ENCODE measurements at regions not wholly inside any gene's neighbourhood (a gene's known extent, or its start where the extent isn't known, plus 50 kb on each side); places are given as distances from the start of the nearest gene placed in this dataset. TPM values are rescaled to one million over a fixed set of nuclear protein-coding genes. Genes with fewer than 3 reads are reported as not detected.
A peak's percentile ranks its signal among the peaks of the same experiment; 100 is the strongest.

- no peak for DNase-seq
These were observed 90.9 kb upstream of the ZNF507 start for GRCh38 chr19:32254509-32254890.

GRCh38 chr19:32255536-32256295, 89.7 kb upstream of the ZNF507 start:
- no peak for DNase-seq

- DNase-seq: no peak
These were observed 89.0 kb upstream of the ZNF507 start for GRCh38 chr19:32256341-32256975.

GRCh38 chr19:32257326-32258073, 87.9 kb upstream of the ZNF507 start:
- DNase-seq: no peak

- DNase-seq: no peak
These were observed 87.2 kb upstream of the ZNF507 start for GRCh38 chr19:32258167-32258566.

GRCh38 chr19:32264568-32264967, 80.8 kb upstream of the ZNF507 start:
- no peak for DNase-seq

- DNase-seq: no peak
These were observed 79.4 kb upstream of the ZNF507 start for GRCh38 chr19:32265995-32266394.

GRCh38 chr19:32266460-32266859, 79.0 kb upstream of the ZNF507 start:
- no peak for DNase-seq

GRCh38 chr19:32268381-32268780, 77.0 kb upstream of the ZNF507 start:
- no peak for DNase-seq

- DNase-seq: no peak
These were observed 75.6 kb upstream of the ZNF507 start for GRCh38 chr19:32269831-32270230.

- DNase-seq: no peak
These were observed 71.9 kb upstream of the ZNF507 start for GRCh38 chr19:32273483-32273882.

GRCh38 chr19:32287086-32287485, 58.3 kb upstream of the ZNF507 start:
- no peak for DNase-seq

- DNase-seq: peak; percentile 76
These were observed 57.6 kb upstream of the ZNF507 start for GRCh38 chr19:32287811-32288227.

GRCh38 chr19:32289566-32290210, 55.7 kb upstream of the ZNF507 start:
- no peak for DNase-seq

GRCh38 chr19:32291876-32292275, 53.5 kb upstream of the ZNF507 start:
- DNase-seq: no peak

GRCh38 chr19:32294871-32295438, 50.5 kb upstream of the ZNF507 start:
- no peak for DNase-seq

Small RNA genes in the stretch of these regions (small RNA-seq; reads per million reads assigned to genes)
- gene AC011456.1 (ENCODE audit: low replicate concordance) (not detected), gene RNA5SP471 (ENCODE audit: low replicate concordance) (not detected), gene RNA5SP472 (ENCODE audit: low replicate concordance) (not detected), gene RNU6-967P (ENCODE audit: low replicate concordance) (not detected)
